HEK293T (cell line): ENCODE measurements at regions not wholly inside any gene's neighbourhood (a gene's known extent, or its start where the extent isn't known, plus 50 kb on each side); places are given as distances from the start of the nearest gene placed in this dataset.

Experiments used
- HDGF ChIP-seq: fragments of 450-650 bp; IDR thresholded peaks from 2 replicates; pipeline ENCODE4 v1.6.1; 2017; ENCODE audit warnings: antibody characterized with exemption, borderline replicate concordance
- NFRKB ChIP-seq: fragments of 450-650 bp; IDR thresholded peaks from 2 replicates; pipeline ENCODE4 v1.6.1; 2016; ENCODE audit warnings: mild to moderate bottlenecking, moderate library complexity

DNA sequence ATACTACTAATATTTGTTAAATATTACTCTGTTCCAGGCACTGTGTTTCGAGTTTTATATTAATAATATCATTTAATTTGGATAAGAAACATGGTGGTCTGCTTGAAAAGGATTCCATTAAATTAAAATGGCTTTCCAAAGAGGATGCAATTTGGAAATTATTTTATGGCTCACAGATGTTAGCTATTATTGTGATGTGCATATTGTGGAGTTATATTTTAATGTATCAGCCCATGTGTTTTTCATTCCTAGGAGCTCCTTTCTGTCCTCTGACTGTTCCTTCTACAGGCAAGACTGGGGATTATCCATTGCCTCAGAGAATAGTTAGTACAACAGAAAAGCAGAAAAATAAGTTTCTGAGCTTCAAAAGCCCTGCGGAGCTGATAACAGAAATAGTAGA lies 376.7 kb upstream of the PDZRN3 start:
- TF ChIP-seq HDGF (no peak), NFRKB (no peak)
